HCT116 (cell line): ENCODE measurements at regions not wholly inside any gene's neighbourhood (a gene's known extent, or its start where the extent isn't known, plus 50 kb on each side); places are given as distances from the start of the nearest gene placed in this dataset.

Experiments
- ATAC-seq: fragments of 200-7000 bp; cut with Tn5 transposase; 2 replicates; pipeline ENCODE4 v1.9.1; 2020; ENCODE audit warnings: mild to moderate bottlenecking, moderate library complexity
- BruUV-seq: library from RNA; stranded (reverse); fragments of 400-500 nt; replicated peaks from 2 replicates; lab custom pipeline; 2021; lab: Mats Ljungman, UMichigan
- CTCF ChIA-PET: fragments of 300-600 bp; sonication (Branson Sonifier 250); formaldehyde crosslinking; loops from one replicate; lab custom pipeline; 2021; ENCODE audit warnings: antibody characterized with exemption; lab: Charles Lee
- POLR2A ChIA-PET: fragments of 300-600, 350-600 bp; sonication (Branson Sonifier 250); formaldehyde crosslinking; loops from one replicate; lab custom pipeline; 2021; ENCODE audit warnings: antibody characterized with exemption; lab: Charles Lee
- RAD21 ChIA-PET, 2 experiments: fragments of 300-600 bp; sonication (Branson Sonifier 250); formaldehyde crosslinking; loops; one replicate each; lab custom pipeline; 2023; ENCODE audit warnings: low total read pairs in 2 of 2; ENCODE audit not compliant: uncharacterized antibody in 2 of 2, unreplicated experiment in 2 of 2, low non-redundant PET in 1 of 2; lab: Charles Lee
- DNase-seq: peaks from one replicate; pipeline ENCODE4 v3.0.0-alpha.2; 2010; ENCODE audit warnings: low read depth, low spot score
- H2AFZ ChIP-seq: fragments of 200-600 bp; shearing (Covaris generic), sonication (generic); 2 replicates; pipeline ENCODE4 v1.6.1; 2017; ENCODE audit warnings: low read depth, mixed run types, mixed read lengths, antibody characterized with exemption, low read length; ENCODE audit not compliant: poor library complexity, severe bottlenecking
- H3K27ac ChIP-seq: 2 replicates; pipeline ENCODE4 v1.5.1; 2012; ENCODE audit warnings: low read depth, low read length
- H3K27me3 ChIP-seq: fragments of 200-600 bp; sonication (generic); 2 replicates; pipeline ENCODE4 v1.6.1; 2016; ENCODE audit warnings: mixed run types, low read length, mixed read lengths; ENCODE audit not compliant: insufficient read depth
- H3K36me3 ChIP-seq, 2 experiments: fragments of 200-500 bp in 1 of 2; fragments of 200-600 bp in 1 of 2; sonication (Bioruptor generic) in 1 of 2; sonication (generic) in 1 of 2; 2 replicates each; pipeline versions ENCODE4 v1.5.1 to v1.6.1; 2014 to 2016; ENCODE audit warnings: low read length in 2 of 2, inconsistent platforms in 1 of 2, mixed read lengths in 1 of 2, mixed run types in 1 of 2; ENCODE audit not compliant: insufficient read depth in 2 of 2, control insufficient read depth in 1 of 2
- H3K4me1 ChIP-seq, 2 experiments: fragments of 200-600 bp in 1 of 2; sonication (generic) in 1 of 2; 2 replicates each; pipeline versions ENCODE4 v1.5.1 to v1.6.1; 2012 to 2017; ENCODE audit warnings: low read length in 2 of 2, inconsistent platforms in 1 of 2, mild to moderate bottlenecking in 1 of 2, mixed read lengths in 1 of 2, mixed run types in 1 of 2, moderate library complexity in 1 of 2; ENCODE audit not compliant: insufficient read depth in 2 of 2, control insufficient read depth in 1 of 2
- H3K4me2 ChIP-seq: fragments of 200-600 bp; sonication (generic); 2 replicates; pipeline ENCODE4 v1.6.1; 2017; ENCODE audit warnings: mixed run types, low read length, mixed read lengths
- H3K4me3 ChIP-seq, 2 experiments: fragments of 200-600 bp in 1 of 2; sonication (generic) in 1 of 2; replicated peaks in 1 of 2; 2 replicates each; pipeline ENCODE4 v1.5.1; 2011 to 2016; ENCODE audit warnings: low read length in 2 of 2, control low read depth in 1 of 2, low read depth in 1 of 2, mild to moderate bottlenecking in 1 of 2, mixed read lengths in 1 of 2, mixed run types in 1 of 2
- H3K79me2 ChIP-seq: fragments of 200-600 bp; sonication (generic); 2 replicates; pipeline ENCODE4 v1.6.1; 2017; ENCODE audit warnings: mild to moderate bottlenecking, mixed run types, low read length, moderate library complexity, mixed read lengths; ENCODE audit not compliant: insufficient read depth
- H3K9ac ChIP-seq: fragments of 200-600 bp; sonication (generic); 2 replicates; pipeline ENCODE4 v1.6.1; 2016; ENCODE audit warnings: low read length, mixed read lengths
- H3K9me2 ChIP-seq: fragments of 200-600 bp; sonication (generic), shearing (Covaris generic); 2 replicates; pipeline ENCODE4 v1.6.1; 2017; ENCODE audit warnings: mixed run types, mild to moderate bottlenecking, moderate library complexity; ENCODE audit not compliant: insufficient read depth
- H3K9me3 ChIP-seq, 2 experiments: fragments of 200-500 bp in 1 of 2; fragments of 200-600 bp in 1 of 2; sonication (Bioruptor generic) in 1 of 2; sonication (generic) in 1 of 2; 2 replicates each; pipeline ENCODE4 v1.6.1; 2014 to 2017; ENCODE audit warnings: low read length in 2 of 2, mixed read lengths in 2 of 2, inconsistent platforms in 1 of 2, low read depth in 1 of 2, mild to moderate bottlenecking in 1 of 2, mixed run types in 1 of 2, moderate library complexity in 1 of 2; ENCODE audit not compliant: control insufficient read depth in 1 of 2, insufficient read depth in 1 of 2
- H4K20me1 ChIP-seq: fragments of 200-600 bp; sonication (generic), shearing (Covaris generic); 2 replicates; pipeline ENCODE4 v1.6.1; 2017; ENCODE audit warnings: mixed run types, mild to moderate bottlenecking, moderate library complexity; ENCODE audit not compliant: insufficient read depth
- CEBPB ChIP-seq: IDR thresholded peaks from 2 replicates; pipeline ENCODE4 v1.6.1; 2012; ENCODE audit warnings: low read depth
- RAD21 ChIP-seq: IDR thresholded peaks from 2 replicates; pipeline ENCODE4 v1.6.1; 2012; ENCODE audit warnings: low read depth, mild to moderate bottlenecking
- SP1 ChIP-seq: IDR thresholded peaks from 2 replicates; pipeline ENCODE4 v1.6.1; 2012; ENCODE audit warnings: low read depth
- ZNF274 ChIP-seq: fragments of 200-500 bp; sonication (Bioruptor generic); IDR thresholded peaks from 2 replicates; pipeline ENCODE4 v1.6.1; 2014; ENCODE audit warnings: mild to moderate bottlenecking, low read depth, low read length, inconsistent platforms
- intact Hi-C: fragments of 100-400 bp; cut with micrococcal nuclease; formaldehyde crosslinking; loops from 2 replicates; pipeline ENCODE4 v1.10.0; 2022
- TF ChIP-seq, protein P1 (sequence below), 3 experiments: fragments of 200-600 bp in 1 of 3; sonication (generic) in 1 of 3; IDR thresholded peaks in 2 of 3; conservative IDR thresholded peaks in 1 of 3; 2 replicates each; pipeline ENCODE4 v1.5.1; 2012 to 2017; ENCODE audit warnings: low read depth in 2 of 3, low read length in 2 of 3, antibody characterized with exemption in 1 of 3, borderline replicate concordance in 1 of 3, control low read depth in 1 of 3, mild to moderate bottlenecking in 1 of 3, mixed read lengths in 1 of 3, mixed run types in 1 of 3, moderate library complexity in 1 of 3; ENCODE audit not compliant: insufficient read depth in 1 of 3

DNA sequence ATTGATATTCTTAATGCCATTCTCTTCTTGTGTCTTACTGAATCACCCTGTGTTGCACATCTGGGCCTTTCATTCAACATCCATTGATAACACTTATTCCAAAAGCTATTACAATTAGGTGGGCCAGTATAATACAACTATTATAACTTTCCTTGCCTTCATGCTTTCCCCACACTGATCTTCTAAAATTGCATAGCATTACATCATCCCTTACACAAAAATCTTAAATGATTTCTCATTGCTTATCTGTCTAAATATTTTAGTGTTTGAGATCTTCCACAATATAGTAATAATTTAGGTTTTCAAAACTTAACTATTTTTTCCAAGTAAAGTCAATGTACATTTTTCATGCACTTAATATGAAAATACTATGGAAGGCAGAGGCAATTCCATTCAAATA, 1634.1 kb downstream of the PLA2G4A start:
- H3K9ac ChIP-seq = no peak overlapping the region
- H4K20me1 ChIP-seq = no peaks in the 10 kb centered on the region
- POLR2A ChIA-PET = no interaction called here
- H2AFZ ChIP-seq = no peak overlapping the region
- CTCF ChIA-PET = no interaction called here
- H3K4me1 ChIP-seq = no peaks in the 10 kb centered on the region
- DNase-seq (no peak), ATAC-seq (no peak)
- no peaks in the 10 kb centered on the region for H3K9me3 ChIP-seq
- H3K27me3 ChIP-seq = no peaks in the 10 kb centered on the region
- RAD21 ChIA-PET = no interaction called here
- intact Hi-C loops = no loop called here
- no peaks in the 10 kb centered on the region for H3K36me3 ChIP-seq
- no peaks in the 10 kb centered on the region for H3K9me2 ChIP-seq
- H3K27ac ChIP-seq = no peak overlapping the region
- no peak overlapping the region for H3K4me2 ChIP-seq
- BruUV-seq = no TSS peak
- TF ChIP-seq ZNF274 (no peak), CEBPB (peak; percentile 35; the same call in 1 of the 2 replicates)
- no peaks in the 10 kb centered on the region for H3K79me2 ChIP-seq
- H3K4me3 ChIP-seq = no peak overlapping the region

DNA sequence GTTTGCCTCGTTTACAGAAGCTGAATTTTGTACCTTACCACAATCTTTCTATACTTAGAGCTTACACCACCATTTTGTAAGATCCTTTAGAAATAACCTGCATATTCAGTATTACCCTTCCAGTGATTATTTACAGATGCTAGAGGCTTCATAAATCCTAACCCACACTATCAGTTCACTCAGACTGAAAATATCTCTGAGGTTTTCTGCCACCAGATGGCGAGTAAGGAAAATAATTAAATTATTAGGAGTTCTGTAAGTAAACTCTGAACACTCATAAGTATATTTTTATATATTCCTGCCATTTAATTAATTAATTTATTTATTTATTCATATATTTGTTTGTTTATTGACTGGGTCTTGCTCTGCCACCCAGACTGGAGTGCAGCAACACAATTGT, 1635.2 kb downstream of the PLA2G4A start:
- ChIA-PET RAD21 (no interaction called here), POLR2A (no interaction called here), CTCF (no interaction called here)
- H3K36me3 ChIP-seq = no peaks in the 10 kb centered on the region
- ATAC-seq (no peak), DNase-seq (no peak)
- no peaks in the 10 kb centered on the region for H4K20me1 ChIP-seq
- no peak overlapping the region for H3K4me2 ChIP-seq
- no peaks in the 10 kb centered on the region for H3K9me3 ChIP-seq
- H3K9me2 ChIP-seq = no peaks in the 10 kb centered on the region
- H3K27me3 ChIP-seq = no peaks in the 10 kb centered on the region
- H3K4me3 ChIP-seq = no peak overlapping the region
- BruUV-seq = no TSS peak
- H3K27ac ChIP-seq = no peak overlapping the region
- no peaks in the 10 kb centered on the region for H3K4me1 ChIP-seq
- peak overlapping the region; percentile 49 for H2AFZ ChIP-seq
- no peaks in the 10 kb centered on the region for H3K79me2 ChIP-seq
- peak; percentile 30; the same call in 1 of the 2 replicates for TF ChIP-seq RAD21
- TF ChIP-seq SP1 = no peak
- TF ChIP-seq, protein P1, sequence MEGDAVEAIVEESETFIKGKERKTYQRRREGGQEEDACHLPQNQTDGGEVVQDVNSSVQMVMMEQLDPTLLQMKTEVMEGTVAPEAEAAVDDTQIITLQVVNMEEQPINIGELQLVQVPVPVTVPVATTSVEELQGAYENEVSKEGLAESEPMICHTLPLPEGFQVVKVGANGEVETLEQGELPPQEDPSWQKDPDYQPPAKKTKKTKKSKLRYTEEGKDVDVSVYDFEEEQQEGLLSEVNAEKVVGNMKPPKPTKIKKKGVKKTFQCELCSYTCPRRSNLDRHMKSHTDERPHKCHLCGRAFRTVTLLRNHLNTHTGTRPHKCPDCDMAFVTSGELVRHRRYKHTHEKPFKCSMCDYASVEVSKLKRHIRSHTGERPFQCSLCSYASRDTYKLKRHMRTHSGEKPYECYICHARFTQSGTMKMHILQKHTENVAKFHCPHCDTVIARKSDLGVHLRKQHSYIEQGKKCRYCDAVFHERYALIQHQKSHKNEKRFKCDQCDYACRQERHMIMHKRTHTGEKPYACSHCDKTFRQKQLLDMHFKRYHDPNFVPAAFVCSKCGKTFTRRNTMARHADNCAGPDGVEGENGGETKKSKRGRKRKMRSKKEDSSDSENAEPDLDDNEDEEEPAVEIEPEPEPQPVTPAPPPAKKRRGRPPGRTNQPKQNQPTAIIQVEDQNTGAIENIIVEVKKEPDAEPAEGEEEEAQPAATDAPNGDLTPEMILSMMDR (IDR thresholded peaks at IDR 0.05 in 2 of 3, conservative IDR thresholded peaks at IDR 0.05 in 1 of 3; ENCODE audit: borderline replicate concordance in 1 of 3, insufficient read depth in 1 of 3, low read depth in 2 of 3, low read length in 2 of 3) = peak in 2 of 3 experiments; percentile 3 to 7; a peak in 1 of 6 replicates
- intact Hi-C loops = no loop called here
- no peak overlapping the region for H3K9ac ChIP-seq
